HG03565 (cell line): ENCODE measurements at regions not wholly inside any gene's neighbourhood (a gene's known extent, or its start where the extent isn't known, plus 50 kb on each side); places are given as distances from the start of the nearest gene placed in this dataset.
"Not testable (repeated sequence)": the region's sequence is repeated elsewhere in the genome, so short reads cannot be mapped to it uniquely, and the experiment has no call there.

Experiments used
- ATAC-seq: cut with Tn5 transposase; IDR thresholded peaks from one replicate; pipeline ENCODE4 v1.9.1; 2021; ENCODE audit warnings: mild to moderate bottlenecking, moderate library complexity; ENCODE audit not compliant: unreplicated experiment

GRCh38 chr3:10726787-10727186 is 89.2 kb upstream of the SLC6A11 start:
- no peak for ATAC-seq

DNA sequence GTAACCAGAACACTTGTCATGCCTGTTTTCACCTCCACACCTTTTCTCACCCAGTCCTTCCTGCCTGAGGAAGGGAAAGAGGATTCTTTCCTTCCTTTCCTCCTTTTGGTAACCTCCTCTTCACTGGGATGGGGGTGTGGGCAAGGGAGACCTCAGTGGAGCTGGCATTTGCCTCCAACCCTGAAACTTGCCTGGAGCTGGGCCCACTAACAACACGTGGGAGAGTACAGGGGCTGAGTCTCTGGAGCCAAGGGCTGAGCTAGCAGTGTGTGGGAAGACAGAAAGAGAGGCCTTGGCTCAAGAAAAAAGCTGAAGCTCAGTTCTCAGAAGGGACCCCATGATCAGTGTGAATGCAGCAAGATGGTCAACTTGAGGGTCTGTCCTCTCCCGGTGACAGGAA is 86.6 kb upstream of the SLC6A11 start:
- no peak for ATAC-seq

GRCh38 chr3:10732292-10732691 is 83.7 kb upstream of the SLC6A11 start:
- no peak for ATAC-seq

DNA sequence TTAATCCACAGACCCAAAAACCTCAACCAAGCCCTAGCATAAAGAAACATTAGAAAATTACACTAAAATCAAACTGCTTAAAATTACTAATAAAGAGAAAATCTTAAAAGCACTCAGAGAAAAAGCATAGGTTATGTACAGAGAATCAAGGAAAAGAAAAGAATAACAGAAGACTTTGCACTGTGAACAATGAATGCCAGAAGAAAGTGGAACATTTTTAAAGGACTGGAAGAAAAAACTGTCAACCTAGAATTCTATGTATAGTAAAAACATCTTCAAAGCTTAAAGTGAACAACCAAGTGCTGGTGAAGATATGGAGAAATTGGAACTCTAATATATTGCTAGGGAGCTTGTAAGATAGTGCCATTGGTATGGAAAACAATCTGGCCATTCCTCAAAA is 82.7 kb upstream of the SLC6A11 start:
- no peak for ATAC-seq

GRCh38 chr3:10736444-10736843 is 79.6 kb upstream of the SLC6A11 start:
- not testable (repeated sequence) for ATAC-seq

- ATAC-seq, result no peak
These were observed 78.2 kb upstream of the SLC6A11 start for GRCh38 chr3:10737785-10738184.

DNA sequence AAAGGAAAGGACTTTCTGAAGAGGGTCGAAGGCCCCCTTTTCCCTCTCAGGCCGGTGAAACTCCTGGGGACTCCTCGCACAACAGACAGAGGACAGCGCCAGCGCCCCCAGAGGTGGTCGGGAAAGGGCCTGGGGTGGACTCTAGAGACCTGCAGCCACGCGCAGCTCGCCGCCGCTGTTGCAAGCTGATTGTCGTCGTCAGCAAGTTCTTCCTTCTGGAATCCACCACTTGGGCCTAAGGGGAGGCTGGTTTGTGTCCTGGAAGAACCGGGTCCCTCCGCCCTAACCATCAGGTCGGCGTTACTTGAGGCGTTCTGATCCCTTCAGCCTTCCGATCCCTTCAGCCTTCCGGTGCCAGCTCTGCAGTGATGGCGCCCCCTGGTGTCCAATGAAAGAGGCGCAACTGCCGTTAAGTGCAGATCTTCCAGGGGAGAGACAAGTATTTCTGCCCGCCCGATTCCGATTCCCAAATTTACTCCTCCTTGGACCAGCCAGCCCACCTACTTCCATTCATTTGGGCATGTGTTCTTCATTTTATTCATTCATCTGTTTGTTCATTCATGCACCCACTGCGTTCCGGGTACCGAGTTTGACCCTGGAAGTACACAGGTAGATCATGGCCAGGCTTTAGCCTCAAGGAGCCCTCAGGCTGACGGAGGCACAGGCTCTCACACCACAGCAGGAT is 77.2 kb upstream of the SLC6A11 start:
- ATAC-seq, result no peak

- ATAC-seq, result no peak
These were observed 75.1 kb upstream of the SLC6A11 start for GRCh38 chr3:10740954-10741353.

- no peak for ATAC-seq
These were observed 73.9 kb upstream of the SLC6A11 start for GRCh38 chr3:10741891-10742671.

DNA sequence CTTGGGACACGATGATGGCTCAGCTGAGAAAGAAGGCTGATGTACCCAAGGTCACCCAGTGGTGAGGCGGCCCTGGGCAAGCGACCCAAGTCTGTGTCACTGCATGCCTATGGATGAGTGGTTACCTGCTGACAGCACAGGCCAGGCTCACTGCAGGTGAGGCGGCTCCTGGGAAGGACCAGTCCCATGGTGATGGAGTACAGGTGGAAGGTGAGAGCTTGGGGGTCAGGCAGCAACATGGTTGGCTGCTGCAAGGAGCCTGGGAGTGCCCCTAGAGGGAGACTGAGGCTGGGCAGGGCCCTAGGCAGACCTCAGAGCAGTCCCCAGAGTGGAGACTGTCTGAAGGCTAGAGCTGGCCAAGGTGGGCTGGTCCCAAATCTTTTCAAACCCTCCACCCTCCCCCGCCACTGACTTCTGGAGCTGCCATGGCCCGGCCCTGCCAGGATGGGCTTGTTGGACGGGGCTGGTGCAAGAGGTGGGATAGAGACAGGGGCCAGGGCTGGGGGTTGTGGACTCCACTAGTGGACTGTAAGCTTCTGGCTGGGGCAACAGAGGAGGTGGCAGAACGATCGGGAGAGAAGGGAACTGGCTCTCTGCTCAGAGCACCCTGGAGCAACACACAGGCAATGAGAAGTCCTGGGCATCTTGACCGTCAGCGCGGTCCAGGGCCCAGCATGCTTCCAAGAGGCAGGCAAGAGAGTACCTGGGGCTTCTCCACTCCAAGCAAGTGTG is 72.5 kb upstream of the SLC6A11 start:
- no peak for ATAC-seq

DNA sequence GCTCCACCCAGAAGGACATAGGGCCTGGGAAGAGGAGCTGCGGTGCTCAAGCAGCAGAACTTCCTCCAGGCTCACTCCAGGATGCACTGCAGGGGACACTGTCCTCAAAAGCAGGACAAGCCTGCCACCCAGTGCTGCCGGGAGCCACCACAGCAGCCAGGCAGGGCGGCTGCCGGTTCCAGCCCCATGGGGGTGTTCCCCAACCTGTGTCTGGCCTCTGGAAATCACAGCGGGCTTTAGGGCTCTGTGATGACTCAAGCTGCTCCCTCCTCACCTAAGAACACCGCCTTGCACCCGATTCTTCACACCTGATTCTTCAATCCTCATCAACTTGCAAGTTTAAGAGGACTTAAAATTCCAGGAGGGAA is 71.9 kb upstream of the SLC6A11 start:
- ATAC-seq, result no peak

DNA sequence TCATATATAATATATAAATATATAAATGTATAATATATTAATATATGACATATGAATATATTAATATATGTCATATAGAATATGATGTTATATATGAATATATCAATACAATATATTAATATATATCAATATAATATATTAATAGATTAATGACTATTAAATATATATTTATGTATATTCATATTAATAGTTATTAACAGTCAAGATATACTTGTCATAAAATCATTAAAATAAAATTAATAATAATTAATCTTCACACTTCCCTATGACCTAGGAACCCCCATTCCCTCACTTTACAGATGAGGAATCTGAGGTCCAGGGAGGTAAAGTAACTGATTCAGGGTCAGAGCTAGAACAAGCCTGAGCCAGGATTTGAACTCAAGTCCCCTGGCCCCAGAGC is 70.6 kb upstream of the SLC6A11 start:
- no peak for ATAC-seq

DNA sequence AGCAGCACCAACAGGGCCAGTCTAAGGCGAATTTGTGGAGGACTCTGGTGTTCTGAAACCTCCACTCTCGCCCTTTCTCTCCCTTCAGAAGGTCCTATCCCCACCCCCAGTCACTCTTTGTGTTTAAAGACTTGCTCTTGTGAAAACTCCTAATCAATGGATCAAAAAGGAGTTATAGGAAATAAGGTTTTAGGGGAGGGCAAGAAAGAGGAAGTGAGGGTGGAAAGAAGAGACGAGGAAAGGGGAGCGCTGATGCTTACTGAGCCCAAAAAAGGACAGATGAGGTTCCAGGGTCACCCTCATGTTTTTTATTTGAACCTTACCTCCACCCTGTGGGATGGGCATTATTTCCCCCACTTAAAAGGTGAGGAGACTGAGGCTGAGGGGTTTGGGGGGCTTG is 70.0 kb upstream of the SLC6A11 start:
- ATAC-seq, result no peak

DNA sequence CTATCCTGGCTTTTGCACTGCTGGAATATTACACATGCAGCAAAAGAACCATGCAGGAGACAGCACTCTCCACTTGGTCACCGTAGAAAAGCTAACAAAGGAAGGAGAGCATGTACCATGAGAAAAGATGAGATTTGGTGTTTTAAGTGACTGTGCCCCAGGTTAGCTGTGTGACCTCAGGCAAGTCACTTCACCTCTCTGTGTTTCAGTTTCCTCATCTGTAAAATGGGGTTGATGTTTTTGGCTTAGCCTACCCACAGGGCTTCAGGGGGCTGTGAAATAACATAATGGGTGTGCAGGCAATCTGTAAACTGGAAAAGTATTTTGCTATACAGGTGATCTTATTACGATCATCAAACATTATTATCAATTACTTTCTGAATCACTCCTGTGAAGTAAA is 69.3 kb upstream of the SLC6A11 start:
- ATAC-seq, result no peak

DNA sequence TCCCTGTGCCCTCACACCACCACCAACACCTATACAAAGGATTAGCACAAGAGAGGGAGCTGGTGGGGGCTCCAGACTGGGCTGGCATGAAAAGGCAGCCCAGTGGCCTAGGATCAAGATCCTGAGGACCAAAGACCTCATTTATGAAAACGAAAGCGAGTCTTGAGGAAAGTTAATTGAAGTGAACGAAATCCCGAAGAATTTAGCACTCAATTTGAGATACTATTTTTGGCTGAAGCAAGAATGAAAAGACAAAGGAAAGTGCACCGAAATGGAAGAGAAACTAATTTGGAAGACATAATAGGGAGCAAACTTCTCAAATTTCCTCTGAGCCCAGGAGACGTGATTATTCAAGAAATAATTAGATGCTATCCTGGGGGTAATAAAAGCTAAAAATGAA is 68.7 kb upstream of the SLC6A11 start:
- no peak for ATAC-seq

DNA sequence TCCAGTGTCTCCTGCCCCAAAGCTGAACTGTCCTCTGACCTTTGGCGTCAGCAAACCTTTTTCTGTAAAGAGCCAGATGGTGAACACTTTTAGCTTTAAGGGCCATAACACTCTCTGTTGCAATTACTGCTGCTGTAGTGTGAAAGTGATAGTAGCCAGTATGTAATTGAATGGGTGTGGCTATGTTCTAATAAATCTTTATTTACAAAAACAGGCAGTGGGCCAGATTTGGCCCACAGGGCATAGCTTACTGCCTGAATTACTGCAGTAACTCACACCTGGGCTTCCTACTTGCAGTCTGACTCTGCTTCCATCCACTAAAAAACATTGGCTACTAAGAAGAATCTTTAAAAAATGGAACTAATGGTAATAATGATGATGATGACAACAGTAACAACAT is 68.0 kb upstream of the SLC6A11 start:
- ATAC-seq, result no peak

DNA sequence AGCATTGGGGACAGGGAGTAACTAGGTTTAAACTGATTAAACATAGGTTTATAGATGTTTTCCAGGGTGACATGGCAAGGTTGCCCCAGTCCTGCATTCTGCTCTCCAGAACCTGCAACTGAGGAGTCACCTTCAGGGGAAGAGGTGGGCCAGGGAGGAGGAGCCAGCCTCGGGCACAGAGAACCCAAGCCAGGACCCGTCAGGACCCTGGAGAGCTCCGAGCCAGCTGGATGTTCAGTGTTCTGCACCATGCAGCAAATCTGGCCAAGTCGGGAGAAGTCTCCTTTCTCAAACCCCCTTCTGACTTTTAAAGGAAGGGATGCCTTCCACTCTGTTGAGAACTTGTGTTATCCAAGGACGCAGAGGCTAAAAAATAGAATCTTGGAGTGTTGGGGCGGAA is 62.1 kb upstream of the SLC6A11 start:
- ATAC-seq, result no peak

GRCh38 chr3:10756546-10756945 is 59.5 kb upstream of the SLC6A11 start:
- no peak for ATAC-seq

GRCh38 chr3:10757021-10757820 is 58.8 kb upstream of the SLC6A11 start:
- no peak for ATAC-seq

DNA sequence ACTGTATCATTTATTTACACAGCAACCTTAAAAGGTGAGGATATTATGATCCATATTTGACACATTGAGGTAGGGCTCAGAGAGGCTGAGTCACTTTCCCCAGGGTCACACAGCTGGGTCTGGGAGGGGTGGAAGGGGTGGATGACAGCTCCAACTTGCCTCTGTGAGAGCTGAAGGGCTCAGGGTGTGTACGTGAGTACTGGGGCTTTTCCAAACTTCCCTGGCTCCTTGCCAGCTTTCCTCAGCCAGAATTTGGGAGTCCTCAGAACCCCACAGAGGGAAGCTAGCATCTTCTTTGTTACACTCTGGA is 58.3 kb upstream of the SLC6A11 start:
- no peak for ATAC-seq

- ATAC-seq, result peak; percentile 65
These were observed 57.6 kb upstream of the SLC6A11 start for GRCh38 chr3:10758304-10759037.
